Inferior parietal cortex (tissue), 1 donor: ENCODE measurements at regions not wholly inside any gene's neighbourhood (a gene's known extent, or its start where the extent isn't known, plus 50 kb on each side); places are given as distances from the start of the nearest gene placed in this dataset.

Experiments
- DNase-seq: peaks from one replicate; pipeline ENCODE4 v3.0.0-alpha.2; 2016; ENCODE audit errors: extremely low spot score

DNA sequence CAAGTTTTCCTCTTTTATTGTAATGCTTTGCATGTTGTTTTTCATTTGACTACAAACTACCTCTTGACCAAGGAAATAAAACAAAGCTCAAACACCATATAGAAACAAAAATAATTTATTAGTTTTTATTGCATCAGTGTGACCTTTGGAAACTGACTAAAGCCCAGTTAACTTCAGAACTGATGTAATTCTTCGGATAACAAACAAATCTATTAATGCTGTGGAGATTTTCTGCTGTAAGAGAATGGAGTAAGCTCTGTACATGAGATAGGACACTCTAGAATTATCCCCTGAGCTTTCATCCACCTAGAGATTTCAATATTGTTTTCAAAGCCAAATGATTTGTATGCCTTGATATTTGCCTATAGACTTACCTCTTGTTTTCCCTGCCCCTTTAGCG, 154.0 kb upstream of the KCNK2 start:
- DNase-seq, result no peak

DNA sequence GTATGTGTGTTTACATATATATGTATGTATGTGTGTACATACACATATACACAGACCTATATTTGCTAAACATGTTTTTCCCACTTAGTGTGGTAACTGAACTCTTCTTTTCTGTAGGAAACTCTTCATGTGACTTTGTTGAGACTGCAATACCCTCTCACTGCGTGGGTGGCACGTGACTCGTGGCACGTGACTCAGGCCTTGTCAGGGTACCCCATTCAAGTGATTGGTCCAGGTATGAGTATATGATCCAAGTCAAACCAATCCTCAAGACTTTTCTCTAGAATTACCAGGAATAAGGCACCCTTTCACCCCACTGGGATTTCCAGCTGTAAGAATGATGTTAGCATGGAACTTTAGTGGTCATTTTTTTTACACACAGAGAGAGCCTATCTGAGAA, 149.2 kb upstream of the KCNK2 start:
- DNase-seq, result no peak

DNA sequence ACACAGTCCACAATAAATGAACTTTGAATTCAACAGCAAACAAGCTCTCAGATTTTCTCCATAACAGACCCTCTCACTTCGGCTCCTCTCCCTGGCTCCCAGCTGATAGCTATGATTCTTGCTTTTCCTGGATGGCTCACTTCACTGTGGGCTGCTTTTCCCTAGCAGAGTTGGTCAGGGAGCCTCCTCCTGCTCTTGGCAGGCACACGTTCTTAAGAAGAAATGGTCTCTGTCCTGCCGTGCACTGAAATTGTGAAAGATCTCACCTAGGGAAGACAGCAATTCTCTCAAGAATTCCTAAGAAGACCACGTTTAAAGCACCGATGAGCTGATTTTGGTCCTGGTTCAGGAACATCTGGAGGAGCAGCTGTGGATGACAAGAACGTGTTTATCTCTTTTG, 148.5 kb upstream of the KCNK2 start:
- no peak for DNase-seq

DNA sequence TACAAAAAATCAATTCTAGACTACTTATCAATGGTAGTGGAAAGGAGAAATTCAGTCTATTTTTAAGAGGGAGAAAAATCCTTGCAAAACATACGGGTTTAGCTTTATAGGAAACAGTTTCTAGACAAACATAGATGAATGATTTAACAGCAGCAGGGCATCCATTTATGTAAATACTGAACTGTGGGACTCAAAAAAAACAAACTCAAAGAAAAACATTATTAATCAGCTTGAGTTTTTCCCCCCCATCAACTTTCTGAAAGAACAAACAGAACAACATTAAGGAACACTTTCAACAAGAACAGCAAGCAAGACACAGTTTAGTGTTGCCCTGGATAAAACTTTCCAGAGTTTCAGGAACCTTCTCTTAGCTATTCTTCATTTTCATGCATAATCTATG, 147.3 kb upstream of the KCNK2 start:
- DNase-seq, result no peak

DNA sequence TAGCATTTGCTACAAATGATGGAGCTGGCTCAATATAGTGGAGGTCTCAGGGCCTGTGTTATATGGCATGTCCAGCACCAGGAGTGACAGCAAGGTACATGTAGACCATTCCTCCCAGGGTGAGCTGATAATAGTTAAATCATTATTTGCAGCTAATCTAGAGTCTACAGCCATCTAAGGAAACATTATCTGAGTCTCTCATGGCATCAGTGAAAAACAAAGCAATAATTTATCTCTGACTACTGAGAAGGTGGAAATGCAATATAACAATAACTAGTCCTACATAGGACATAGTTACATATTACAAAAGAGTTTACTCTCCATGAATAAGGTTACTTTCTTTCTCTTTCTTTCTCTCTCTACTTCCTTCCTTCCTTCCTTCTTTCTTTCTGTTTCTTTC, 143.4 kb upstream of the KCNK2 start:
- DNase-seq, result no peak

DNA sequence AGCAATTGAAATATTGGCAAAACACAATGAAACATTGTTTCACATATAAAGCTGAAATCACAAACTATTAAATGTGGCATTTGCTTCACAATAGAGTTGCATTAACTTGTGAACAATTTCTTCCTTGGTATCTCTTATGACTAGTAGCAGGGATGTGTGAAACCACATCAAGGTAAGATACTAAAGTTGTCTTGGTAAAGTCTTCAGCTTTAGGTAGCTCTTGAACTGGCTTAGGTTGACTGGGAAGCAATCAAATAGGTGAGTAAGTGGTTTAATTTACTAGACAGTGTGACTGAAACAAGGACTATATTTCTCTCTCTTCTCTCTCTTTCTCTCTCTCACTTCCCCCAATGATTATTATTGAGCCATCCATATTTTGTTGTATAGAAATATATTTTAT, 141.5 kb upstream of the KCNK2 start:
- no peak for DNase-seq

DNA sequence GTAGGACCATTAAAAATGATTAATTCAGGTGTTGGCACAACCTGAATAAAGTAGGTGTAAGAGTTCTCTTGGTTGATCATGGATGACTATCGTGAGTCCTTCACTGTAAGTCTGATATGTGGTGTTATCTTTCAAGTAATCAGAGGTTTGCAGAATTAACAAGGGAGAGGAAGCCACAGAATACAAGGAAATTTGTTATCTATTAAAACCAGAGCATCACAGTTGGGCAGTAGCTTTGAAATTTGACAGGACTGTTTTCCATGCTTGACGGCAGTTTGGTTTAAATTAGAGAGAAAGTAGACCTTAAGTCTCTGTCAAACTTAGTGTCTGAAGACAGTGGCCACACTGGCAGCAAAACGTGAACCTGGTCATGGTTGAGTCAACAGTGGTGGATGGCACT, 139.5 kb upstream of the KCNK2 start:
- DNase-seq, result no peak

DNA sequence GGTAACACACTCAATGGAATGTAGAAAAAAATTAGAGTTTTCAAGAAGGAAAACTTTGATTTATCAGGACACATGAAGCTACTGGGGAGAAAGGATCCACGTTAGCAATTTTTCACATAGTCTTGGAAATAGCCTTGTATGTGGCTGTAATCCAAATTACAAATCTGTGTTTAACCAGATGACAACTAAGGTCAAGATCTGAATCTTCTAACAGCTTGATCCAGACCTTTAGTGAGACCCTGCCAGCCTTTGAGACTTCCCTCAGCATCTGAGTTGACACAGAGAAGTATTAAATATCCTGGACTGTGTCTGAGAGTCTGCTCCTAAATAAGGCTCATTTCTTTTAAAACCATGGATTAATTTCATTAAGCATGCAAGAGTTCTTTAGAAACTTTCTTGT, 135.9 kb upstream of the KCNK2 start:
- DNase-seq, result no peak

DNA sequence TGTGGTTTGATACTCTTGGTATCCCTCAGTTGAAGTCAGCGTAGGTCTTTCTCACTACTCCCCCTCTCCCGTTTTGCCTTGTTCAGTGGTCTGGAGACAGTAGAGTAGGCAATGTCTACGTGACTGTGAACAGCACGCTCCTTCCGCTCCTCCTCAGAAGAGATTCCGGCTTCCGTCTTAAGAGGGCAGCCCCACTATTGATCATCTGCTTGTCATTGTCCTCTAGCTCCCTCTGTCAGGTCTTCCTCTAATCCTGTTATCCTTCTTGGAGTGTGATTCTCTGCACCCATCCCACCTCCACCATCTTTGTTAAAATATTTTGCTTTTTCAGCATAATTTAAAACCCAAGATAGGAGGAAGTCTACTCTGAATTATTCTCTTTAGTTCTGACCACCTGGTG, 129.9 kb upstream of the KCNK2 start:
- no peak for DNase-seq

DNA sequence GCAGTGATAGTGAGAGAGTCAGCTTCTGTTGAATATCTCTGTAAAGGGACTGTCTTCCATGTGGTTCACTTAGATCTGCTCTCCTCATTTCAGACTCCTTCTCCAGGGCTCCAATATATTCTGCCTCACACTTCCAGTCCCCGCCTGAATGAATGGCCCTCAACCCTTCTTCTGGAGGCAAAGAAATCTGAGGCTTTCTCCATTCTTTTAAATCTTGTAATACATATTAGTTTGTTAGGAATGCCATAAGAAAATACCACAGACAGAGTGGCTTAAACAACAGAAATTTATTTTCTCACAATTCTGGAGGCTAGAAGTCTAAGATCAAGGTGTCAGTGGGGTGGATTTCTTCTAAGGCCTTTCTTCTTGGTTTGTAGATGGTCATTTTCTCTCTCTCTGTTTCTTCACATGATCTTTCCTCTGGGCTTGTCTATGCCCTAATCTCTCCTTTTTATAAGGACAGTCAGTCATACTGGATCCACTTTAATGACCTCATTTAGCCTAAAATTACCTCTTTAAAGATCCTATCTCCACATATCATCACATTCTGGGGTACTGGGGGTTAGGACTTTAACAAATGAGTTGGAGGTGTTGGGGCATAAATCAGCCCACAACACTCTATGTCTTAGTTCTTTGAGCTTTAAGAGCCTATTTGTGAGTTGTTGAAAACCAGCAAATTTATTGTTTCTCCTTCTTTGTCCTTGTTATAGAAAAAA, 128.5 kb upstream of the KCNK2 start:
- no peak for DNase-seq

DNA sequence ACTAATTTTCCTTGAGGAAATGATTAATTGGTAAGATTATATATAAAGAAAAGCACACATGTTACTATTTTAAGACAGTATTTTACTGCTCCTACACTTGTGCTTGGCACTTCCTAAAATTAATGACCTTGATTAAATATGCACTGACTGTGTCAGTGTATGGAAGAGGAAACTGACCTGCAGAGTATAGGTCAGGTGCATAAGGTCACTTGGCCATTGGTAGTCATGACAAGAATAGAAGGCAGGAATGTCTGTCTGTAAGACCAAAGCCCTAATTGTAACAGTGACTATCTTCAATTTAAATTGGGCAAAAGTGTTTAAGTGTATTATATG, 128.0 kb upstream of the KCNK2 start:
- no peak for DNase-seq

DNA sequence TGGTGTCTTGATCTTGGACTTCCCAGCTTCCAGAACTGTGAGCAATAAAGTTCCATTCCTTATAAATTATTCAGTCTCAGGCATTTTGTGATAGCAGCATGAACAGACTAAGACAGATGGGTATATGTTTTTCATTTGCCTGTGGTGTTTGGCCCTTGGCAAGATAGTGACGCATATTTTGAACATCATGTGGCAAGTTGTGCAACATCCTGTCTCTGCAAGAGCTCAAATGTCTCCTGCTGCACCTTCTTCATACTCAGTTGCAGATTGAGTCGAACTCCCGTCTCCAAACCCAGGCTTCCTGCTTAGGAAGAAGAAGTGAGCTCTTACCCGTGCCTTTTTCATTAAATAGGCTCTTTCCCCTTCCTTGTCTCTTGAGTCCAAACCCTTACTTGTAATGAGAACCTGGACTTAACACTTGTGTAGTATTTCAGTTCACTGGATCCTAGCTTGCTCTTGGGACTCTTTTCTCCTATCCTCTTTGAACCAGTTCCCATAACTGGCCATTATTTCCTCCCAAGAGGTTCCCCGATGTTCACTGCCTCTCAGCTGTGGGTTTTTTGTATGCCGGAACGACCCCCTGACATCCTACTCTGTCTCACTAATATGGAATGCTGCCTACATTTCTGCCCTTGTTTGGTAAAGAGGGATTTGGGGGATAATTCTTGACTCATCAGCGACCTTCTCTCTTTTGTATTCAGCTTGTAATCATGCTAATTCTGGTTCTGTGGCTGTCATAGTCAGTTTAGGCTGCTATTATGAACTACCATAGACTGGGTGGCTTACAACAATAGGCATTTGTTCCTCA, 125.0 kb upstream of the KCNK2 start:
- DNase-seq, result no peak

DNA sequence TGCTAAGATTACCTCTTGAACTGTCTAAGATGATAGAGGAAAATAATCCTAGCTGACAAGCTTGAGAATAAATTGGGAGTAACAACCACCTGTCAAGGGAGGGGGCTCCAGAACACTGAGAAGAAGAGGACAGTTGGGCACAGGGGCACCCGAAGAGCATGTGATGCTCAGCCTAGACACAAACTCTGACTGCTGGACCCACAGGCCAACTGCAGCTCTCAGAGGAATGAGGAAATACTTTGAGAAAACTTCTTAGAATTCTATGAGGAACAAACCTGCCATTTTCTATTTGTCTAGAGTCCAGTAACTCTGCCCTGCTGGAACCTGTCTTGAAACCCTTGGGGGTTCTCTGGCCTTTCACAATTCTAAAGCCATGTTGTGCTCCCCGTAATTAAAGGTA, 124.1 kb upstream of the KCNK2 start:
- no peak for DNase-seq

DNA sequence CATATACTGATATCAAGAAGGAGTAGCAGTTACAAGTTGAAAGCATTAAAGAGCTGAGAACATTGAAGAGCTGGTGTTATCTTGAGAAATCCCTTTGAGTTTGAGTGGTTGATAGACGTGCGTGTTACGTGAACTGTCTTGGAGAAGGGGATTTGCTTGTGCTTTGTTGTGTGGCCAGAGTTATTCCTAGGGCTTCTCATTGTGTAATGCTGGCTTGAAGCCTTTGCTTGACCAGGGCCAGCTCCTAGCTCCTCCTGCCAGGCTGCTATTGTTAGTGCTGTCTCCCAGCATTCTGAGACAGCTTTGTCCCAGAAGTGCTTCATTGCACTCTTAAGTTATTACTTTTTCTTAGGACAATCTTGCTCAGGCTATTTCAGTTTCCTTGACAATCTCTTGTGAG, 116.2 kb upstream of the KCNK2 start:
- DNase-seq, result peak; percentile 6

DNA sequence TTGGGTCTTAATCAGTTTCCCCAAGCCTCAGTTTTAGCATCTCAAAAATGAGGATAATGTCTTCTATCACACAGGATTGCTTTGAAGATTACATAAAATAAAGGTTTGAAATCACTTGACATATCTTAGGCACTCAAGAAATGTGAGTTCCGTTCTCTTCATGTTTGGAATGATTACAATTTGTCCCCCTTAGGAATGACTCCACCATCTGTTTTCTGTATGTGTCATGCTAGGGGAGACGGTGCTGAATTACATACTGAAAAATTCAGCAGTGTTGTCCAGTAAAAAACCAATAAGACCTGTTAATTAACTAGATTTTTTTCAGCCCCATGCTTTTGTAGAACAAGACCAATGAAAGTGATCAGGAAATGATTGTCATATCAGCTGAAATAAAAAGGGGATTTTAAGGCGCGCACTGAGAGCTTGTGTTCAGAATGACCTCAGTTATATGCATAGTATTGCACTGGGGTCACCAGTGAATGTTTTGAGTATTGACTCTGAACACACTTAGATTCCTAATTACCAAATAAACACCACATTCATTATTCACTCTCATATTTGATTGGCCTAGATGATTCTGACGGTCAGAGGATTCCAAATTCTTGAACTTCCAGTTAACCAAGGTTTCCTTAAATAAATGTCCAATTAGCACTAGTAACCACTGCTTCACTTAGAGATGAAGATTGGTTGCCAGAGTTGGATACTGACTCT, 114.5 kb upstream of the KCNK2 start:
- no peak for DNase-seq

DNA sequence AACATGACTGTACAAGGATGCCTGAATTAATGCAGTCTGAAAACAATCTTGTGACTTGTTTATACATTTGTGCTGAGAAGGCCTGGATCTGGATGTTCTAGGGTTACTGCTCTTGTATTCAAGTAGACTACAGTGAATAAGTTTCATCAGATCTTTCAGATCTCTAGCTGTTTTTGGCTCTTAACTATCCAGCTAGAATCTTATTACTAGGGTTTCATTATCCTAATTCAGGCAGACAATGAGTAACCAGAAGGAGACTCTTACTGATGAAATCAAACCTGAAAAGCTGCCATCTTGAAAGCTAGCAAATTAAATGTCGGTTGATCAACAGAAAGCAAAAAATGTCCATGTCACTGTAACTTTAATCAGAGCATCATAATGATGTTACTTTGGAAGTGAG, 112.5 kb upstream of the KCNK2 start:
- no peak for DNase-seq

DNA sequence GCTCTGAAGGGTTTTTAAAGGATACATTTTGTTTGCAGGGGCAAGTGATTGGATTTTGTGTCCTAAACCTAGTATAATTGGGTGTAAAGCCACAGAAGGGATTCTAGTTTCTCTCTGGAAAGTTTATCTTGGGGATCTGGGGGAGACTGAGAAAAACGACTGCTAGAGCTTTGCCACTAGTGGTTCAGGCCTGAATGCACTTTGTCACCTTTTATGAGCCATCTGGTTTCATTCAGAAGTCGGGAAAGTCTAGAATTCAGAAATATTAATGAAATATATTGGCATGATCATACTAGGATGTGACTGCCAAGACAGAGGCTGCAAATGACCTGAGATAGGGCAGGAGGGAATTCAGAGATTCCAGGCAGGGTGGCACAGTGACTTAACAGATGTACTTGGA, 111.5 kb upstream of the KCNK2 start:
- DNase-seq, result no peak

DNA sequence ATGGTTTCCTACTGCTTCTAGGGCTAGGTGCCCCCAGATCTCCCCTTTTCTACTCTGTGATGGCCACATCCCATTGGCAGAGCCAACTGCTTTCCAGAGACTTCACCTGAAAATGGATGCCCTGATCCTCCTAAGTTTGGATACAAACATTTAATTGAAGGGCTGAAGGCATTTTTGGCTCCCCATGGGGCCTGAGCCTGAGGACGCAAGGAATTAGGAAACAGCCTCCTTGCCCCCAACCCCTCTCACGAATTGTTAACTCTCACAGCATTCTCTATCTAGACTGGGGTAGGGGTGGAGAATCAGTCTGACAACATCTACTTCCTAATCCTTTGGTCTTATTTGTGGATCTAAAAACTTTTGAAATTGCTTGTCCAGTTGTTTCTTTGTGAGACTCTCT, 108.5 kb upstream of the KCNK2 start:
- DNase-seq, result no peak

DNA sequence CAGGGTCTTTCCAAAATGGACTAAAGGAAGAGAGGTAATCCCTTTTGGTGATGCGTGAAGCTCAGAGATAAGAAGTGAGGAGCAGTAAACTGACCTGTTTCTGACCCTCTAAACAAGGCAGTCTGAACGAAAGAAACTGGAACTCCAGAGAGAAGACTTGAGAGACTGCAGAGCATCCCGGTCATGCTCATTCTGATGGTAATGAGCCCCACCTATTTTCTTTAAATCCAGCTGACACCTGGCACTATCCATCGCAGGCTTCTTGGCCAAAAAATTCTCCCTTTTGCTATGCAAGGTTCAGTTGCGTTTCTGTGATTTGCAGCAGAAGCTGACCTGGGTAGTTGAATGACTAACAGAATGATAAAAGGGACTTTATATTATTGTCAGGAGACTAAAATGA, 105.9 kb upstream of the KCNK2 start:
- no peak for DNase-seq

DNA sequence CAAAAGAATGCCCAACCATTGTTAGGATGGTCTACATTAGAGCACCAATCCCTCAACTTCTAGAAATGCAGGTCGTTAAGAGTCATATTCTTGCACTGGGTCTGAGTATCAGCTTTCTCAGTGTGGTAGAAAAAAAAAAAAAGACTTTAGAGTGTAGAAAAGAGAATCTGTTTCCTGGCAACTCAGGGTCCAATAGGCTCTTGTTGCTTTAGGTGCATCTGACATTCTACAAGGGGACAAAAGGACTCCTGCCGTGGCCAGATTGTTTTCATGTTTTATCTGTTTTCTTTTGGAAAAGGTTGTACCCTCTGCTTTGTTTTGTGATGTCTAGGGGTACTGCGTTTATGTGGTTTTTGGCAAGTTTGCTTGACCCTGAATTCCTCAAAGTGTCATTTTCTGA, 105.4 kb upstream of the KCNK2 start:
- no peak for DNase-seq

DNA sequence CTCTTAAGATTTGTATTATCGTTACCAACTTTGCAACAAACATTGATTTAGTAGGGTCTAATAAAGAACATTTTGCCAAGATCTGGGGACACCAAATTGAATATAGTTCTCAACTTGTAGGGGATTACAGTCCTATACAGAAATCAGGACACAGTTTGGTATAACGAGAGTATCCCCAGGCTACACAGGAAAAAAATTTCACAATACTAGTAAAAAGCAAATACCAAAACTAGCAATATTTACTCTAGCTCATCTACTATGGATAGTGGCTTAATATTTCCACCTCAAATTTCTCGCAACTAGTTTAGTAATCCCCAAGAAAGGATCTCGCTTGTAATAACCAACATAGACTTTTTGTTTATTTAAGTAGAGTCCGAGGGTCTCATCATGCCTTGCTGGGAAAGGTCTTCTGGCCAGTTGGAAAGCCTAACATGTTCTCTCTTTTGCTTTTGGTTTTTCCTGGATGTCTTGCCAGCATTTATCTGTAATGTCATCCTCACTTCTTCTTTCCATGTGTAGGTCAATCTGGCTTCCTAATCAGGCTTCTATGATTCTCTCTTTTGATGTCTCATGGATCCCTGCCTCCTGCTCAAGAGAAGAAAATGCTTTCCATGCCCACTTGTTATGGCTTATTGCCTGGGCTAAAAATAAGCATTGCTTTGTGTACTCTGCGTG, 104.7 kb upstream of the KCNK2 start:
- DNase-seq, result no peak

DNA sequence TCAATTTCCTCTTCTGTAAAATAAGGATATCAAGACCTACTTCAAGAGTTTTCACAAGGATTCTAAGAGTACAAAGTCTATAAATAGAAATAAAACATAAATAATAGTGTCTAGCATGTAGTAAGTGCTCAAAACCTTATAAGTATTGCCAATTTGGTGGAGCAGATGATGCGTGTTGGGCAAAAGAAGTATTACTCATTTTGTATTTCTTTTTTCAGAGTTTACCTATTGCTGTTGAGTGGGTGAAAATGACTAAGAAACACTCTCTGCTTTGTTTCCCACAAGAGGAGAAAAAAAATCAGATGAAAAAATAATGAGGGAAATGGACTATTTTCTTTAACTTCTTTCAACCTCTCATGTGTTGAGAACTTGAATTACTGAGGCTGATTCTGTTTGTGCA, 103.3 kb upstream of the KCNK2 start:
- no peak for DNase-seq

DNA sequence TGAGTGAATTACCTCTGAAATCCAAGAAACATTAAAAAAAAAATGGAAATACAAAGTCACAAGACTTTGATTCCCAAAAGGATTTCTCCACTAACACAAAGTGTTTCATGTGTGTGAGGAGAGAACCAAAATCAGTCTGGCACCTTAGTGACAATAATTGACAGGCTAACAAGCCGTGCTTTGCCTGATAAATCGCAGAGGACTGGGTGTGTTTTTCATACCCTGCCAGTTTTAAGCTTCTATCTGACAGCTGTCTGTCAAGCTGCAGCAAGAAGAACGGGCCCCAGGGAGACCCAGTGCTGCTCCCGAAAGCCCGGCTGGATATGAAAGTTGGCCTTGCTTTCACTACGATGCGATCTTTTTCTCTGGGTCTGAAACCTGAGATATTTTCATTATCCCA, 101.6 kb upstream of the KCNK2 start:
- DNase-seq, result no peak
